RWPE1 (cell line): ENCODE measurements at regions not wholly inside any gene's neighbourhood (a gene's known extent, or its start where the extent isn't known, plus 50 kb on each side); places are given as distances from the start of the nearest gene placed in this dataset.

Experiments used
- CTCF ChIA-PET: fragments of 350-600 bp; sonication (Branson Sonifier 250); formaldehyde crosslinking; extraction: SDS; loops from one replicate; lab custom pipeline; 2021; lab: Yijun Ruan, JAX
- POLR2A ChIA-PET: fragments of 400-600 bp; formaldehyde crosslinking; extraction: SDS; loops from one replicate; lab custom pipeline; 2020; ENCODE audit warnings: antibody characterized with exemption; ENCODE audit not compliant: low non-redundant PET; lab: Yijun Ruan, JAX
- DNase-seq: peaks from one replicate; pipeline ENCODE4 v3.0.0; 2012; ENCODE audit warnings: low spot score
- H3K27ac ChIP-seq: fragments of 450-650 bp; 2 replicates; pipeline ENCODE4 v1.5.1; 2017
- CTCF ChIP-seq: fragments of 450-650 bp; conservative IDR thresholded peaks from 2 replicates; pipeline ENCODE4 v1.5.1; 2017; ENCODE audit warnings: low read depth, mild to moderate bottlenecking

GRCh38 chr22:49469896-49470740 lies 357.6 kb downstream of the BRD1 start:
- TF ChIP-seq CTCF: no peak
- POLR2A ChIA-PET: no interaction called here
- no peak for DNase-seq
- no peak overlapping the region for H3K27ac ChIP-seq
- CTCF ChIA-PET: no interaction called here

- H3K27ac ChIP-seq: no peak overlapping the region
- ChIA-PET POLR2A (no interaction called here), CTCF (no interaction called here)
Measured at GRCh38 chr22:49468487-49469198, 359.0 kb downstream of the BRD1 start.

GRCh38 chr22:49466878-49467595 lies 360.6 kb downstream of the BRD1 start:
- no peak for TF ChIP-seq CTCF
- ChIA-PET POLR2A (no interaction called here), CTCF (interaction anchor here (0.7 kb wide), 1 partner anchor 49 kb away, joined by 3 read pairs; no protein-coding TSS in a partner anchor)
- DNase-seq: no peak
- H3K27ac ChIP-seq: no peak overlapping the region

More at GRCh38 chr22:49468487-49469198, 359.0 kb downstream of the BRD1 start:
- DNase-seq: no peak
- TF ChIP-seq CTCF: no peak

GRCh38 chr22:49464037-49464436 lies 363.6 kb downstream of the BRD1 start:
- no peak for DNase-seq
- ChIA-PET CTCF (no interaction called here), POLR2A (no interaction called here)
- no peak for TF ChIP-seq CTCF
- H3K27ac ChIP-seq: no peak overlapping the region

GRCh38 chr22:49462795-49463194 lies 364.9 kb downstream of the BRD1 start:
- H3K27ac ChIP-seq: no peak overlapping the region
- no peak for TF ChIP-seq CTCF
- no peak for DNase-seq
- ChIA-PET POLR2A (no interaction called here), CTCF (interaction anchor here (0.6 kb wide), 1 partner anchor 13 kb away, joined by 3 read pairs; no protein-coding TSS in a partner anchor)

- DNase-seq: no peak
- no peak overlapping the region for H3K27ac ChIP-seq
- ChIA-PET CTCF (interaction anchor here (0.6 kb wide), 1 partner anchor 14 kb away, joined by 3 read pairs; no protein-coding TSS in a partner anchor), POLR2A (no interaction called here)
- TF ChIP-seq CTCF: no peak
Measured at GRCh38 chr22:49462291-49462690, 365.4 kb downstream of the BRD1 start.
